ENCODE measurements at regions not wholly inside any gene's neighbourhood (a gene's known extent, or its start where the extent isn't known, plus 50 kb on each side); places are given as distances from the start of the nearest gene placed in this dataset.
"Not testable (repeated sequence)": the region's sequence is repeated elsewhere in the genome, so short reads cannot be mapped to it uniquely, and the experiment has no call there.

DNA sequence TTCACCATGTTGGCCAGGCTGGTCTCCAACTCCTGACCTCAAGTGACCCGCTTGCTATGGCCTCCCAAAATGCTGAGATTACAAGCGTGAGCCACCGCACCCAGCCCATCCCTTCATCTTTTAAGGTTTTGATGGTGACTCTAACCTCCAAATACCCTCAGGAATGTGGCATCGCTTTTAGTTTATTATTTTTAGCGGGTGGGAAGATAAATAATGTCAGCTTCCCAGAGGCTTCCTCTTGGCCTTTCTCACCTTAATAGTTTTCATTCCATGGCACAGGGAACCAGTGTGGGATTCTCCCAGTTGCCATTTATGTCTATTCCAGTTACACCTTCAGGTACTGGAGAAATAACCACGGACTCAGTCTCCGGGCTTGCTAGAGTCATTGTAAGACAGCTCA is 92.1 kb upstream of the LRRN2 start:
- H3K27me3 ChIP-seq (ENCODE audit: control insufficient read depth, insufficient read depth, low read length), result peaks cover 6% of the 10 kb centered on the region
- WGBS (ENCODE audit: insufficient coverage, low lambda C conversion rate), result no CpG with 5 or more reads among the region's 7 CpGs
- H3K27ac ChIP-seq (ENCODE audit: low read length), result no peak overlapping the region

DNA sequence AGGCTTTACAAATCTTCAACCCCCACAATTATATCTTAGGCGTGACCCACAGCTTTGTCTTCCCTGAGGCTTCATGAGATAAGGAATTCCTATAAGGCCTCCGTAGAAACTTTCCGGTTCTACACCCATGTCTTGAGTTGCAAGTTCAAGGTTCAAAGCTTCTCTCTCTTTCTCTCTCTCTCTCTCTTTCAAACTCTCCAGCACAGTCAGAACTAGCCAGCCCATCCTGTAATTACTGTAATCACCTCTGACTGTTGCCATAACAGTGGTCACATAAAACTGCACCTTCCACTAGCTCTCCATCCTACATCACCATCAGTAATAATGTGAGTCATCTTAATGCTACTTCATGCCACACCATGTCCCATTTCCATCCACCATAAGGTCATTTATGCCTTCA is 90.0 kb upstream of the NFASC start:
- no peak overlapping the region for H3K27ac ChIP-seq (ENCODE audit: low read length)
- WGBS (ENCODE audit: insufficient coverage, low lambda C conversion rate), result 40% methylated on average over 2 of the region's 3 CpGs
- H3K4me1 ChIP-seq (ENCODE audit: control insufficient read depth, insufficient read depth, low read length), result no peaks in the 10 kb centered on the region
- no peaks in the 10 kb centered on the region for H3K9me3 ChIP-seq (ENCODE audit: control insufficient read depth, low read depth, low read length)
- H3K27me3 ChIP-seq (ENCODE audit: control insufficient read depth, insufficient read depth, low read length), result peaks cover 5% of the 10 kb centered on the region
- no peak overlapping the region for H3K4me3 ChIP-seq (ENCODE audit: low read length)
- DNase-seq, result peak; percentile 16 to 58
- H3K36me3 ChIP-seq (ENCODE audit: control insufficient read depth, insufficient read depth, low read length), result no peaks in the 10 kb centered on the region

More for the DNA sequence above, 92.1 kb upstream of the LRRN2 start:
- Histone ChIP-seq H3K36me3 (ENCODE audit: control insufficient read depth, insufficient read depth, low read length) (no peaks in the 10 kb centered on the region), H3K9me3 (ENCODE audit: control insufficient read depth, low read depth, low read length) (no peaks in the 10 kb centered on the region), H3K4me3 (ENCODE audit: low read length) (no peak overlapping the region), H3K4me1 (ENCODE audit: control insufficient read depth, insufficient read depth, low read length) (peaks cover 3% of the 10 kb centered on the region)
- DNase-seq, result no peak

DNA sequence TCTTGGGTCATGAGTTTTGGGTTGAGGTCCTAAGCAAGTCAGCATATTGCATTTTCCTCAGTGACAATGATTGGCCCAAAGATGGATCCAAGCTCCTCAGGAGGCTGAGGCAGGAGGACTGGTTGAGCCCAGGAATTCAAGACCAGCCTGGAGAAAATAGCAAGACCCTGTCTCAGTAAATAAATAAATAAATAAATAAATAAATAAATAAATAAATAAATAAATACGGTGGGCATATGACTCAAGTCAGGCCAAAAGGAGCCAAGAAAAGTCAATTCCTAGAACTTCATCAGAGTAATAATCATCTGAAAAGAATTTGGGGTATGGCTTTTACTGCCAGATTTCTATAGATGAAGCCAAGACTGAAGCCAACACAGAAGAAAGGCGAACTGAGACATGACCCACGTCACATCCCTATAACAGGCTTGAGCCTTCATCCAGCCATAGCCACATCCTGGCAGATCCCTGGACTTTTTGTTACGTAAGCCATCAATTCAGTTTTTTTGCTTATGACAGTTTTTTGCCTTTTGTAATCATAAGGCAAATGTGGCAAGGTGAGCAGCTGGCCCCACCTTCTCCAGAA is 88.5 kb upstream of the NFASC start:
- no CpG with 5 or more reads among the region's 4 CpGs for WGBS (ENCODE audit: insufficient coverage, low lambda C conversion rate)
- no peak for DNase-seq
- Histone ChIP-seq H3K27me3 (ENCODE audit: control insufficient read depth, insufficient read depth, low read length) (peaks cover 5% of the 10 kb centered on the region), H3K27ac (ENCODE audit: low read length) (no peak overlapping the region), H3K9me3 (ENCODE audit: control insufficient read depth, low read depth, low read length) (no peaks in the 10 kb centered on the region), H3K4me3 (ENCODE audit: low read length) (no peak overlapping the region), H3K4me1 (ENCODE audit: control insufficient read depth, insufficient read depth, low read length) (no peaks in the 10 kb centered on the region), H3K36me3 (ENCODE audit: control insufficient read depth, insufficient read depth, low read length) (no peaks in the 10 kb centered on the region)

DNA sequence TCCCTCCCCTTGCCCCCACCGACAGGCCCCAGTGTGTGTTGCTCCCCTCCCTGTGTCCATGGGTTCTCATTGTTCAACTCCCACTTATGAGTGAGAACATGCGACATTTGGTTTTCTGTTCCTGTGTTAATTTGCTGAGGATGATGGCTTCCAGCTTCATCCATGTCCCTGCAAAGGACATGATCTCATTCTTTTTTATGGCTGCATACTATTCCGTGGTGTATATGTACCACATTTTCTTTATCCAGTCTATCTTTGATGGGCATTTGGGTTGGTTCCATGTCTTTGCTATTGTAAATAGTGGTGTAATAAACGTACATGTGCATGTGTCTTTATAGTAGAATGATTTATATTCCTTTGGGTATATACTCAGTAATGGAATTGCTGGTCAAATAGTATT is 85.6 kb upstream of the NFASC start:
- peaks cover 21% of the 10 kb centered on the region for H3K27me3 ChIP-seq (ENCODE audit: control insufficient read depth, insufficient read depth, low read length)
- H3K27ac ChIP-seq (ENCODE audit: low read length); H3K36me3 ChIP-seq (ENCODE audit: control insufficient read depth, insufficient read depth, low read length); DNase-seq; H3K4me3 ChIP-seq (ENCODE audit: low read length); H3K9me3 ChIP-seq (ENCODE audit: control insufficient read depth, low read depth, low read length); H3K4me1 ChIP-seq (ENCODE audit: control insufficient read depth, insufficient read depth, low read length): not testable (repeated sequence)
- WGBS (ENCODE audit: insufficient coverage, low lambda C conversion rate), result no CpG with 5 or more reads among the region's 4 CpGs

DNA sequence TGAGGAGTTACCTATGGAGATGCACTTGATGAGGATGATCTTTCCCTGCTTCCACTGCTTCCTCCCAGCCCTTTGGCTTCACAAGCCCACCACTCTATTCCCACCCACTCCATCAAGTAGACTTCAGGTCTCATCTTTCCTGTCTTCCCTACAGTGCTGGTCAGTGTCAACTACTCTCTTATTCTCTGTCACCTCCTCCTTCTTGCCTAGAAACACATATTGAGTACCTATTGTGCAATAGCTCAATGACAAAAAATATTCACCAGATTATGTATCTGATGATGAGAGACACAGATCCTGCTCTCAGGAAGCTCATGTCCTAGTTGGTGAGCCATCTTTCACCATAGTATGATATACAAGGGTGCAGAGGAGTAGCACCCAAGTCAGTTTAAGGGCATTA is 82.2 kb upstream of the NFASC start:
- Histone ChIP-seq H3K4me1 (ENCODE audit: control insufficient read depth, insufficient read depth, low read length) (peaks cover 5% of the 10 kb centered on the region), H3K36me3 (ENCODE audit: control insufficient read depth, insufficient read depth, low read length) (no peaks in the 10 kb centered on the region), H3K27ac (ENCODE audit: low read length) (no peak overlapping the region), H3K27me3 (ENCODE audit: control insufficient read depth, insufficient read depth, low read length) (peaks cover 19% of the 10 kb centered on the region), H3K9me3 (ENCODE audit: control insufficient read depth, low read depth, low read length) (no peaks in the 10 kb centered on the region), H3K4me3 (ENCODE audit: low read length) (no peak overlapping the region)
- DNase-seq, result no peak

DNA sequence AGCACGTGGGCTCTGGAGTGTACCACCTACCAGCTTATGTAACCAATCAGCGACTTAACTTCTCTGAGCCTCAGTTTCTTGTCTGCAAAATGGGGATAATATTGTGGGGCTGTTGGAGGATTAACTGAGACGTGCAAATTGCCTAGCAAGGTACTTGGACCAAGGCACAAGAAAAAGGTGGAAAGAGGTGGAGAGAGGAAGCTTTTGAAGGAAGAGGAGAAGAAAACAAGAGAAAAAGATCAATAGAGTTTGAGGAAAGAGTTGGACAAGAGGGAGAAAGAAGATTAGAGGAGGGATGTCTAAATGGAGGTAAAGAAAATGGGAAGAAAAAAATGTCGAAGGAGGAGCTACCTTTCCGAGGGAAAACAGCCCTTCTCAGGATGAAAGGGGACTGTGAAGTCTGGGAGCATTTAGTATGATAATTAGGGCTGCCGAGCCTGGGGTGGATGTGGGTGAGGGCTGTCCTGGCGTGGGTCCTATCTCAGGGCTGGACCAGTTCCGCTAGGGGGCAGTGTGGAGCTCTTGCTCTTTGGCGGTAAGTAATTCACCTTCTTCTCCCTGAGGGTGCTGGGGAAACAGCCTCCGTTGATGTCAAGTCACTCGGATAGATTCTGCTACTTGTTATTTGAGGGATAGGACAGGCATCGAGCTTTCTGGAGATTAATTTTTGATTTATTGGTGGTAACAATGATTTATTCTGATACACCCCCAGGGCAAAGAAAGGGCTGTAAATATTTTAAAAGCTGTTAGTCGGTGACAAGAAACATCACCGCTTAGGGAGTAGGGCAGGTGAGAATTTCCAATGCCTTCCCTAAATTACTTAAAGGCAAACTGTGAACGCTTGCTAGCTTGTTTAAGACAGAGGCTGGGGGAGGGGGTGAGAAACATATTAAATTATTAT is 79.0 kb upstream of the NFASC start:
- H3K4me3 ChIP-seq (ENCODE audit: low read length), result no peak overlapping the region
- 40% methylated on average over 3 of the region's 15 CpGs for WGBS (ENCODE audit: insufficient coverage, low lambda C conversion rate)
- H3K9me3 ChIP-seq (ENCODE audit: control insufficient read depth, low read depth, low read length), result no peaks in the 10 kb centered on the region
- H3K36me3 ChIP-seq (ENCODE audit: control insufficient read depth, insufficient read depth, low read length), result no peaks in the 10 kb centered on the region
- H3K27me3 ChIP-seq (ENCODE audit: control insufficient read depth, insufficient read depth, low read length), result peaks cover 19% of the 10 kb centered on the region
- DNase-seq, result peak; percentile 64 to 68
- peaks cover 14% of the 10 kb centered on the region for H3K4me1 ChIP-seq (ENCODE audit: control insufficient read depth, insufficient read depth, low read length)
- no peak overlapping the region for H3K27ac ChIP-seq (ENCODE audit: low read length)

DNA sequence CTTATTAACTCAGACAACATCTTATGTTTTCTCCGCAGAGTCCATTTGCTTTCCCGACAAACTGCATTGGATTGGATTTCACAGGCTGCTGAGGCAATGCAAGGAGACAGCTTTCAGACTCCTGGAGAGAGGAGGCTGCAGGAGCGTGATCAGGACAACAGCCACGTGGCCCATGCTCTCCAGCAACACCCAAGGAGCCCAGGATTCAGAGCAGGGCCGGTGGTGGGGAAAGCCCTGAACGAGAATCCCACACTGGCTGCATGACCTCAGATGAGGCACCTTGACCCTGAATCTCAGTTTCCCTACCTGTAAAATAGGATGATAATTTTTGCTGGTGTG is 78.3 kb upstream of the NFASC start:
- peaks cover 14% of the 10 kb centered on the region for H3K4me1 ChIP-seq (ENCODE audit: control insufficient read depth, insufficient read depth, low read length)
- no peak overlapping the region for H3K27ac ChIP-seq (ENCODE audit: low read length)
- H3K27me3 ChIP-seq (ENCODE audit: control insufficient read depth, insufficient read depth, low read length), result peaks cover 19% of the 10 kb centered on the region
- WGBS (ENCODE audit: insufficient coverage, low lambda C conversion rate), result no CpG with 5 or more reads among the region's 6 CpGs
- DNase-seq, result no peak
- H3K4me3 ChIP-seq (ENCODE audit: low read length), result no peak overlapping the region
- H3K9me3 ChIP-seq (ENCODE audit: control insufficient read depth, low read depth, low read length), result no peaks in the 10 kb centered on the region
- no peaks in the 10 kb centered on the region for H3K36me3 ChIP-seq (ENCODE audit: control insufficient read depth, insufficient read depth, low read length)

DNA sequence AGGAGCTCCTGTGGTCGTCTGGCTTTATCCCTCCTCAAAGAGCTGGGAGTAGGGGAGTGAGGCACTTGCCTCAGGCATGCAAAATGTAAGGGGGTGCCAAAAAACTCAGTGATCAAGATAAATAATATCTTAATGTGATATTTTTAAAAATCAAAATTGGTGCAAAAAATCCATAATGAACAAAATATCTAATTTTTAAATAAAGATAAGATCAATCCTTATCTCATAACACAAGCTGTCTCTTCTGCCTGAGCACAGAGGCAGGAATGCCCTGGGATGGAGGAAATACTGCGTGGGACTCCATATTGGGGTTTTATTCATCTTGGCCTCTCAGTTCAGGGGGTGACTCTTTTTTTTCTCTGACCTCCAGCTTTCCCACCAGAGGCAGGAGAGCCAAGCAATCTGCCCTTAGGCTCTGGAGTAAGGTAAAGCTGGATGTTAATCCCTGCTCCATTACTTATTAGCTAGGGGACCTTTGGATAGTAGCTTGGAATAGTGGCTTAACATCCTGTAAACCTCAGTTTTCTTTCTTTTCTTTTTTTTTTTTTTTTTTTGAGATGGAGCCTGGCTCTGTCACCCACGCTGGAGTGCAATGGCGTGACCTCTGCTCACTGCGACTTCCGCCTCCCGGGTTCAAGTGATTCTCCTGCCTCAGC is 77.3 kb upstream of the NFASC start:
- peak; percentile 45 to 78 for DNase-seq
- H3K9me3 ChIP-seq (ENCODE audit: control insufficient read depth, low read depth, low read length), result no peaks in the 10 kb centered on the region
- H3K27me3 ChIP-seq (ENCODE audit: control insufficient read depth, insufficient read depth, low read length), result peaks cover 14% of the 10 kb centered on the region
- no peak overlapping the region for H3K27ac ChIP-seq (ENCODE audit: low read length)
- WGBS (ENCODE audit: insufficient coverage, low lambda C conversion rate), result no CpG with 5 or more reads among the region's 7 CpGs
- no peak overlapping the region for H3K4me3 ChIP-seq (ENCODE audit: low read length)
- H3K36me3 ChIP-seq (ENCODE audit: control insufficient read depth, insufficient read depth, low read length), result no peaks in the 10 kb centered on the region
- peaks cover 14% of the 10 kb centered on the region for H3K4me1 ChIP-seq (ENCODE audit: control insufficient read depth, insufficient read depth, low read length)

DNA sequence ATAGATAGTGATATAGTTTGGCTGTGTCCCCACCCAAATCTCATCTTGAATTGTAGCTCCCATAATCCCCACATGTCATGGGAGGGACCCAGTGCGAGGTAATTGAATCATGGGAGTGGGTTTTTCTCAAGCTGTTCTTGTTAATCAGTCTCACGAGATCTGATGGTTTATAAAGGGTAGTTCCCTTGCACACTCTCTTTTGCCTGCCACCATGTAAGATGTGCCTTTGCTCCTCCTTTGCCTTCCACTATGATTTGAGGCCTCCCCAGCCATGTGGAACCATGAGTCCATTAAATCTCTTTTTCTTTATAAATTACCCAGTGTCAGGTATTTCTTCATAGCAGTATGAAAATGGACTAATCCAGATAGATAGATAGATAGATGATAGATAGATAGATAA is 73.8 kb upstream of the NFASC start:
- DNase-seq, result not testable (repeated sequence)

DNA sequence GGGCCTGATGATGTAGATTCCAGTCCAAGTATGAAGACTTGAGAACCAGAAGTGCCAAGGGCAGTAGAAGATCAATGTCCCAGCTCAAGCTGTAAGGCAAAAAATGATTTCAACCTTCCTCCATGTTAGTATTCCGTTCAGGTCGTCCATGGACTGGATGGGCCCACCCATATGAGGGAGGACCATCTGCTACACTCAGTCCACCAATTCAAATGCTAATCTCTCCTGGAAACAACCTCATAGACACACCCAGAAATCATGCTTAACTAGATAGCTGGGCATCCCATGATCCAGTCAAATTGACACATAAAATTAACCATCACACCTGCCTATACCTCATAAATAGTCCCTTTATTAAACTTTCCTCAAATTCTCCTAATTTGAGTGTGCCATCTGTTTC is 73.3 kb upstream of the NFASC start:
- Histone ChIP-seq H3K4me1 (ENCODE audit: control insufficient read depth, insufficient read depth, low read length) (peaks cover 35% of the 10 kb centered on the region), H3K27me3 (ENCODE audit: control insufficient read depth, insufficient read depth, low read length) (no peaks in the 10 kb centered on the region), H3K36me3 (ENCODE audit: control insufficient read depth, insufficient read depth, low read length) (no peaks in the 10 kb centered on the region), H3K27ac (ENCODE audit: low read length) (no peak overlapping the region), H3K4me3 (ENCODE audit: low read length) (no peak overlapping the region), H3K9me3 (ENCODE audit: control insufficient read depth, low read depth, low read length) (no peaks in the 10 kb centered on the region)
- no CpG with 5 or more reads among the region's 2 CpGs for WGBS (ENCODE audit: insufficient coverage, low lambda C conversion rate)
- DNase-seq, result no peak

More for the DNA sequence above, 73.8 kb upstream of the NFASC start:
- H3K27ac ChIP-seq (ENCODE audit: low read length); H3K9me3 ChIP-seq (ENCODE audit: control insufficient read depth, low read depth, low read length); H3K36me3 ChIP-seq (ENCODE audit: control insufficient read depth, insufficient read depth, low read length); H3K27me3 ChIP-seq (ENCODE audit: control insufficient read depth, insufficient read depth, low read length); H3K4me3 ChIP-seq (ENCODE audit: low read length): not testable (repeated sequence)
- no CpG with 5 or more reads among the region's 2 CpGs for WGBS (ENCODE audit: insufficient coverage, low lambda C conversion rate)
- peaks cover 30% of the 10 kb centered on the region for H3K4me1 ChIP-seq (ENCODE audit: control insufficient read depth, insufficient read depth, low read length)
